IMR-90 (cell line): ENCODE measurements at regions not wholly inside any gene's neighbourhood (a gene's known extent, or its start where the extent isn't known, plus 50 kb on each side); places are given as distances from the start of the nearest gene placed in this dataset.

Experiments
- ATAC-seq: fragments of 200-7000 bp; cut with Tn5 transposase; 2 replicates; pipeline ENCODE4 v1.9.1; 2020; ENCODE audit warnings: low read depth, mild to moderate bottlenecking, moderate library complexity
- BruUV-seq: library from RNA; stranded (reverse); fragments of 400-500 nt; replicated peaks from 2 replicates; lab custom pipeline; 2021; lab: Mats Ljungman, UMichigan
- CTCF ChIA-PET: fragments of 300-600 bp; formaldehyde crosslinking; extraction: SDS; loops from one replicate; lab custom pipeline; 2021; ENCODE audit warnings: antibody characterized with exemption; lab: Yijun Ruan, JAX
- POLR2A ChIA-PET: fragments of 300-600 bp; sonication (Branson Sonifier 250); formaldehyde crosslinking; loops from one replicate; lab custom pipeline; 2022; ENCODE audit warnings: antibody characterized with exemption; ENCODE audit not compliant: unreplicated experiment; lab: Charles Lee
- DNase-seq: peaks from one replicate; pipeline ENCODE4 v3.0.0; 2013
- H2AFZ ChIP-seq: replicated peaks from 2 replicates; pipeline ENCODE3; 2013; ENCODE audit warnings: low read length, mild to moderate bottlenecking; ENCODE audit not compliant: poor library complexity
- H2AK5ac ChIP-seq: 2 replicates; pipeline ENCODE4 v1.6.1; 2013; ENCODE audit warnings: low read depth, low read length, inconsistent platforms
- H2AK9ac ChIP-seq: replicated peaks from 2 replicates; pipeline ENCODE3; 2013; ENCODE audit warnings: mild to moderate bottlenecking, low read depth, low read length, moderate library complexity; ENCODE audit not compliant: poor library complexity
- H2BK120ac ChIP-seq: 2 replicates; pipeline ENCODE4 v1.6.1; 2013; ENCODE audit warnings: low read depth, low read length, inconsistent platforms
- H2BK15ac ChIP-seq: 3 replicates; pipeline ENCODE4 v1.6.1; 2013; ENCODE audit warnings: low read depth, low read length, inconsistent platforms
- H2BK20ac ChIP-seq: 2 replicates; pipeline ENCODE4 v1.6.1; 2013; ENCODE audit warnings: low read depth, mild to moderate bottlenecking, inconsistent platforms, low read length, moderate library complexity
- H2BK5ac ChIP-seq: 2 replicates; pipeline ENCODE4 v1.6.1; 2013; ENCODE audit warnings: mild to moderate bottlenecking, low read depth, low read length, inconsistent platforms; ENCODE audit not compliant: poor library complexity, severe bottlenecking
- H3K14ac ChIP-seq: replicated peaks from 2 replicates; pipeline ENCODE4 v1.6.1; 2013; ENCODE audit warnings: low read depth, low read length, inconsistent platforms
- H3K18ac ChIP-seq: 2 replicates; pipeline ENCODE4 v1.6.1; 2013; ENCODE audit warnings: low read depth, low read length, control low read depth
- H3K23ac ChIP-seq: 2 replicates; pipeline ENCODE4 v1.6.1; 2013; ENCODE audit warnings: low read depth, low read length, inconsistent platforms
- H3K27ac ChIP-seq: 2 replicates; pipeline ENCODE4 v1.5.1; 2013; ENCODE audit warnings: mild to moderate bottlenecking, control low read depth, low read length; ENCODE audit not compliant: insufficient read depth
- H3K27me3 ChIP-seq: 2 replicates; pipeline ENCODE4 v1.6.1; 2013; ENCODE audit warnings: low read length; ENCODE audit not compliant: control insufficient read depth, insufficient read depth
- H3K36me3 ChIP-seq: 2 replicates; pipeline ENCODE4 v1.6.1; 2013; ENCODE audit warnings: low read length, mixed read lengths; ENCODE audit not compliant: control insufficient read depth, insufficient read depth
- H3K4ac ChIP-seq: 2 replicates; pipeline ENCODE4 v1.6.1; 2013; ENCODE audit warnings: low read depth, low read length, inconsistent platforms
- H3K4me1 ChIP-seq: 2 replicates; pipeline ENCODE4 v1.6.1; 2013; ENCODE audit warnings: low read length, mixed read lengths; ENCODE audit not compliant: control insufficient read depth, insufficient read depth
- H3K4me2 ChIP-seq: 2 replicates; pipeline ENCODE4 v1.6.1; 2013; ENCODE audit warnings: low read depth, mild to moderate bottlenecking, control low read depth, low read length, moderate library complexity
- H3K4me3 ChIP-seq: 2 replicates; pipeline ENCODE4 v1.5.1; 2013; ENCODE audit warnings: low read depth, mild to moderate bottlenecking, control low read depth, low read length, moderate library complexity; ENCODE audit not compliant: insufficient read depth
- H3K56ac ChIP-seq: 2 replicates; pipeline ENCODE4 v1.6.1; 2013; ENCODE audit warnings: low read length, inconsistent platforms; ENCODE audit not compliant: insufficient read depth; ENCODE audit errors: extremely low read depth
- H3K79me1 ChIP-seq, 2 experiments: 2 replicates each; pipeline ENCODE4 v1.6.1; 2013; ENCODE audit warnings: low read length in 2 of 2, inconsistent platforms in 1 of 2, low read depth in 1 of 2
- H3K9ac ChIP-seq: 2 replicates; pipeline ENCODE4 v1.6.1; 2013; ENCODE audit warnings: low read depth, low read length, control low read depth
- H3K9me1 ChIP-seq: 2 replicates; pipeline ENCODE4 v1.6.1; 2013; ENCODE audit warnings: low read length, inconsistent platforms; ENCODE audit not compliant: insufficient read depth
- H3K9me3 ChIP-seq: 2 replicates; pipeline ENCODE4 v1.6.1; 2013; ENCODE audit warnings: low read length; ENCODE audit not compliant: control insufficient read depth, insufficient read depth
- H4K20me1 ChIP-seq: 2 replicates; pipeline ENCODE4 v1.6.1; 2013; ENCODE audit warnings: low read length, inconsistent platforms; ENCODE audit not compliant: insufficient read depth
- H4K5ac ChIP-seq: 2 replicates; pipeline ENCODE4 v1.6.1; 2013; ENCODE audit warnings: mild to moderate bottlenecking, low read depth, low read length, control low read depth
- H4K8ac ChIP-seq, 2 experiments: 2 replicates each; pipeline ENCODE4 v1.6.1; 2013; ENCODE audit warnings: low read depth in 2 of 2, low read length in 2 of 2, control low read depth in 1 of 2, inconsistent platforms in 1 of 2
- H4K91ac ChIP-seq: 2 replicates; pipeline ENCODE4 v1.6.1; 2013; ENCODE audit warnings: low read depth, low read length, inconsistent platforms; ENCODE audit not compliant: insufficient read depth
- ELK1 ChIP-seq: fragments of 150-350 bp; IDR thresholded peaks from 2 replicates; pipeline ENCODE4 v1.6.1; 2016; ENCODE audit warnings: low read depth, mild to moderate bottlenecking, low read length, moderate library complexity, borderline replicate concordance
- FOS ChIP-seq: fragments of 150-350 bp; IDR thresholded peaks from 2 replicates; pipeline ENCODE4 v1.6.1; 2016; ENCODE audit warnings: low read depth, low read length
- WGBS, 2 experiments: methylation state at CpG; one replicate each; pipeline versions ENCODE4 v1.1.5 to v1.1.7; 2013; ENCODE audit warnings: missing lambda C conversion rate in 2 of 2; ENCODE audit not compliant: insufficient read length in 1 of 2; ENCODE audit errors: extremely low coverage in 2 of 2; 5-methylcytosine and 5-hydroxymethylcytosine counted together
- dilution Hi-C: fragments of 300-500 bp; cut with HindIII; formaldehyde crosslinking; loops from one replicate; pipeline ENCODE4 v1.14.3; 2018; ENCODE audit warnings: low sequenced_read_pairs; ENCODE audit not compliant: unreplicated experiment
- in situ Hi-C: fragments of 300-500 bp; cut with MboI; formaldehyde crosslinking; loops from 3 replicates; pipeline ENCODE4 v1.14.3; 2019; ENCODE audit warnings: low sequenced_read_pairs, inconsistent platforms, mixed read lengths
- intact Hi-C: fragments of 100-400 bp; cut with micrococcal nuclease; formaldehyde crosslinking; loops from 2 replicates; pipeline ENCODE4 v1.10.0; 2022

- intact Hi-C loops: no loop called here
- H3K36me3 ChIP-seq: no peaks in the 10 kb centered on the region
- no peak overlapping the region for H2AK5ac ChIP-seq
- no peak overlapping the region for H3K14ac ChIP-seq
- no CpG with 5 or more reads among the region's 2 CpGs for WGBS, 2 experiments
- H3K4me1 ChIP-seq: peaks cover 3% of the 10 kb centered on the region; the same call in 1 of the 2 replicates
- in situ Hi-C loops: no loop called here
- H3K4ac ChIP-seq: no peak overlapping the region
- ChIA-PET POLR2A (no interaction called here), CTCF (no interaction called here)
- H2BK5ac ChIP-seq: no peak overlapping the region
- H3K18ac ChIP-seq: no peak overlapping the region
- H3K4me2 ChIP-seq: no peak overlapping the region
- no peak for TF ChIP-seq ELK1
- TF ChIP-seq FOS: 0 out of 2 replicates have a peak, but pooled peaks have one; percentile 22
- no TSS peak for BruUV-seq
- dilution Hi-C loops: no loop called here
- ATAC-seq (peak; percentile 77), DNase-seq (peak; percentile 35)
- no peak overlapping the region for H3K4me3 ChIP-seq
- no peak overlapping the region for H2AFZ ChIP-seq
- H2BK15ac ChIP-seq: no peak overlapping the region
- no peaks in the 10 kb centered on the region for H3K27me3 ChIP-seq
- H3K79me1 ChIP-seq: no peaks in the 10 kb centered on the region
- no peak overlapping the region for H2BK20ac ChIP-seq
- H3K56ac ChIP-seq: no peak overlapping the region
- H3K27ac ChIP-seq: no peak overlapping the region
- no peaks in the 10 kb centered on the region for H3K9me3 ChIP-seq
- no peaks in the 10 kb centered on the region for H4K20me1 ChIP-seq
- no peak overlapping the region for H4K8ac ChIP-seq
- no peak overlapping the region for H2BK120ac ChIP-seq
- no peak overlapping the region for H2AK9ac ChIP-seq
- no peak overlapping the region for H3K9ac ChIP-seq
- H4K91ac ChIP-seq: no peak overlapping the region
- no peaks in the 10 kb centered on the region for H3K9me1 ChIP-seq
- no peak overlapping the region for H3K23ac ChIP-seq
- no peak overlapping the region for H4K5ac ChIP-seq
Observed at GRCh38 chr12:25755971-25756260, 202.6 kb upstream of the RASSF8 start.
